K562 (cell line): ENCODE measurements at regions not wholly inside any gene's neighbourhood (a gene's known extent, or its start where the extent isn't known, plus 50 kb on each side); places are given as distances from the start of the nearest gene placed in this dataset.

Experiments used
- ATAC-seq: fragments of 200-7000 bp; cut with Tn5 transposase; 3 replicates; pipeline ENCODE4 v1.9.1; 2020; ENCODE audit warnings: moderate library complexity
- BruUV-seq: library from RNA; stranded (reverse); fragments of 400-500 nt; replicated peaks from 2 replicates; lab custom pipeline; 2021; lab: Mats Ljungman, UMichigan
- CTCF ChIA-PET: fragments of 300-600 bp; formaldehyde crosslinking; extraction: SDS; loops from one replicate; lab custom pipeline; 2021; ENCODE audit warnings: low intra/inter-chr PET ratio; lab: Yijun Ruan, JAX
- POLR2A ChIA-PET: fragments of 300-600, 350-650 bp; sonication (Branson Sonifier 250); formaldehyde crosslinking; extraction: SDS; loops from one replicate; lab custom pipeline; 2021; ENCODE audit warnings: antibody characterized with exemption, inconsistent platforms; lab: Yijun Ruan, JAX
- DNase-seq, 4 experiments: peaks; one replicate each; pipeline versions ENCODE4 v3.0.0 to v3.0.0-alpha.2; 2011 to 2018; ENCODE audit warnings: low spot score in 3 of 4, mixed read lengths in 3 of 4; ENCODE audit errors: extremely low read depth in 1 of 4
- FAIRE-seq: peaks from 2 replicates; lab custom pipeline; 2011; peaks lifted over from hg19 to GRCh38; lab: Jason Lieb, UNC
- H2AFZ ChIP-seq: 2 replicates; pipeline ENCODE4 v1.6.0; 2011; ENCODE audit warnings: low read depth, low read length, control low read depth, inconsistent platforms
- H3K27ac ChIP-seq: fragments of 200-600 bp; 3 replicates; pipeline ENCODE4 v1.8.0; 2011; ENCODE audit warnings: low read depth, mild to moderate bottlenecking, control low read depth, inconsistent platforms, low read length, moderate library complexity, mixed read lengths; ENCODE audit errors: extremely low read depth
- H3K27me3 ChIP-seq, 2 experiments: fragments of 300-600 bp in 1 of 2; 2 replicates in 1 of 2; 3 replicates in 1 of 2; pipeline versions ENCODE4 v1.6.0 to v1.8.0; 2011; ENCODE audit warnings: inconsistent platforms in 2 of 2, low read length in 2 of 2, mild to moderate bottlenecking in 1 of 2, mixed read lengths in 1 of 2, moderate library complexity in 1 of 2; ENCODE audit not compliant: control insufficient read depth in 2 of 2, insufficient read depth in 2 of 2
- H3K36me3 ChIP-seq: fragments of 300-600 bp; 3 replicates; pipeline ENCODE4 v1.8.0; 2011; ENCODE audit warnings: mild to moderate bottlenecking, low read length, inconsistent platforms; ENCODE audit not compliant: control insufficient read depth, insufficient read depth
- H3K4me1 ChIP-seq, 2 experiments: fragments of 200-600 bp in 1 of 2; replicated peaks in 1 of 2; 2 replicates in 1 of 2; 3 replicates in 1 of 2; pipeline versions ENCODE4 v1.5.1 to v1.8.0; 2011; ENCODE audit warnings: inconsistent platforms in 2 of 2, low read length in 2 of 2, mild to moderate bottlenecking in 1 of 2, mixed read lengths in 1 of 2, moderate library complexity in 1 of 2; ENCODE audit not compliant: control insufficient read depth in 2 of 2, insufficient read depth in 2 of 2
- H3K4me2 ChIP-seq: 2 replicates; pipeline ENCODE4 v1.6.1; 2011; ENCODE audit warnings: low read length, control low read depth, inconsistent platforms, mixed read lengths; ENCODE audit not compliant: insufficient read depth
- H3K4me3 ChIP-seq: fragments of 200-600 bp; sonication (generic), shearing (Covaris generic); 2 replicates; pipeline ENCODE4 v1.5.1; 2016; ENCODE audit warnings: control low read depth, inconsistent platforms
- H3K79me2 ChIP-seq: fragments of 200-600 bp; 3 replicates; pipeline ENCODE4 v1.8.0; 2011; ENCODE audit warnings: low read length, inconsistent platforms; ENCODE audit not compliant: control insufficient read depth, insufficient read depth
- H3K9ac ChIP-seq, 2 experiments: 2 replicates each; pipeline versions ENCODE4 v1.6.0 to v1.6.1; 2011; ENCODE audit warnings: low read depth in 2 of 2, low read length in 2 of 2, control low read depth in 1 of 2, inconsistent platforms in 1 of 2, mild to moderate bottlenecking in 1 of 2, mixed read lengths in 1 of 2; ENCODE audit not compliant: insufficient read depth in 1 of 2
- H3K9me1 ChIP-seq: one replicate; pipeline ENCODE4 v1.6.0; 2011; ENCODE audit warnings: inconsistent platforms, mild to moderate bottlenecking, low read length, moderate library complexity; ENCODE audit not compliant: control insufficient read depth, insufficient read depth
- H3K9me3 ChIP-seq: replicated peaks from 2 replicates; pipeline ENCODE4 v1.5.1; 2011; ENCODE audit warnings: low read depth, low read length, inconsistent platforms; ENCODE audit not compliant: control insufficient read depth, insufficient read depth
- H4K20me1 ChIP-seq: replicated peaks from 2 replicates; pipeline ENCODE4 v1.6.1; 2011; ENCODE audit warnings: low read length, inconsistent platforms, mixed read lengths; ENCODE audit not compliant: control insufficient read depth, insufficient read depth
- CHD7 ChIP-seq: fragments of 200-600 bp; sonication (generic); IDR thresholded peaks from one replicate; pipeline ENCODE4 v1.6.1; 2012; ENCODE audit warnings: mild to moderate bottlenecking, low read depth, low read length, inconsistent platforms
- POLR2AphosphoS5 ChIP-seq: IDR thresholded peaks from 2 replicates; pipeline ENCODE4 v1.6.1; 2011; ENCODE audit warnings: mild to moderate bottlenecking, low read depth, low read length, moderate library complexity; ENCODE audit not compliant: control insufficient read depth, insufficient read depth
- SETDB1 ChIP-seq: IDR thresholded peaks from one replicate; pipeline ENCODE4 v1.6.1; 2012; ENCODE audit warnings: low read length, control low read depth, inconsistent platforms
- SNRNP70 ChIP-seq: fragments of 200-400 bp; formaldehyde crosslinking; optimal IDR thresholded peaks from 2 replicates; pipeline ENCODE3; 2017; ENCODE audit warnings: low read depth, low read length
- SRSF1 ChIP-seq: fragments of 200-400 bp; formaldehyde crosslinking; IDR thresholded peaks from 2 replicates; pipeline ENCODE4 v1.6.1; 2017; ENCODE audit warnings: mild to moderate bottlenecking, low read depth, low read length, moderate library complexity
- ZNF280A ChIP-seq: fragments of 450-650 bp; IDR thresholded peaks from 2 replicates; pipeline ENCODE4 v1.6.1; 2018; ENCODE audit warnings: mild to moderate bottlenecking, low read depth; ENCODE audit not compliant: partially characterized antibody
- WGBS: fragments of 100-300 bp; shearing (Covaris generic); methylation state at CpG from one replicate; pipeline ENCODE4 v1.1.6; 2016; ENCODE audit warnings: low coverage, mixed read lengths; ENCODE audit not compliant: insufficient coverage; ENCODE audit errors: missing lambda C conversion rate; 5-methylcytosine and 5-hydroxymethylcytosine counted together
- in situ Hi-C: fragments of 300-500 bp; cut with MboI; formaldehyde crosslinking; loops from 4 replicates; pipeline ENCODE4 v1.15.0; 2018; ENCODE audit warnings: inconsistent platforms, mixed read lengths
- intact Hi-C: fragments of 100-400 bp; cut with micrococcal nuclease; formaldehyde crosslinking; loops from 2 replicates; pipeline ENCODE4 v1.14.2; 2022
- TF ChIP-seq, protein P1 (sequence below): fragments of 450-650 bp; IDR thresholded peaks from 2 replicates; pipeline ENCODE4 v1.6.1; 2016; ENCODE audit warnings: antibody characterized with exemption

- TF ChIP-seq SRSF1, result no peak
- TF ChIP-seq SETDB1, result no peak
- TF ChIP-seq, protein P1, sequence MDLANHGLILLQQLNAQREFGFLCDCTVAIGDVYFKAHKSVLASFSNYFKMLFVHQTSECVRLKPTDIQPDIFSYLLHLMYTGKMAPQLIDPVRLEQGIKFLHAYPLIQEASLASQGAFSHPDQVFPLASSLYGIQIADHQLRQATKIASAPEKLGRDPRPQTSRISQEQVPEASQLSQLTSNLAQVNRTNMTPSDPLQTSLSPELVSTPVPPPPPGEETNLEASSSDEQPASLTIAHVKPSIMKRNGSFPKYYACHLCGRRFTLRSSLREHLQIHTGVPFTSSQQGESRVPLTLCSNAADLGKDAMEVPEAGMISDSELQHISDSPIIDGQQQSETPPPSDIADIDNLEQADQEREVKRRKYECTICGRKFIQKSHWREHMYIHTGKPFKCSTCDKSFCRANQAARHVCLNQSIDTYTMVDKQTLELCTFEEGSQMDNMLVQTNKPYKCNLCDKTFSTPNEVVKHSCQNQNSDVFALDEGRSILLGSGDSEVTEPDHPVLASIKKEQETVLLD, result no peak
- TF ChIP-seq ZNF280A, result no peak
Measured at GRCh38 chr22:47976219-47976618, 1213.8 kb downstream of the TBC1D22A start (continued).

GRCh38 chr22:47967831-47968230 is 1205.4 kb downstream of the TBC1D22A start:
- Histone ChIP-seq H3K4me2 (no peak overlapping the region), H3K4me1 (no peaks in the 10 kb centered on the region), H2AFZ (no peak overlapping the region), H3K9ac (no peak overlapping the region), H3K9me3 (no peaks in the 10 kb centered on the region), H3K4me3 (no peak overlapping the region), H3K79me2 (no peaks in the 10 kb centered on the region), H3K27ac (no peak overlapping the region), H3K36me3 (no peaks in the 10 kb centered on the region), H3K9me1 (no peaks in the 10 kb centered on the region), H4K20me1 (no peaks in the 10 kb centered on the region), H3K27me3 (no peaks in the 10 kb centered on the region; a peak in 2 of 5 replicates)
- no peak for DNase-seq
- FAIRE-seq, result no peak
- POLR2A ChIA-PET, result no interaction called here
- intact Hi-C loops (no loop called here), in situ Hi-C loops (no loop called here)
- CTCF ChIA-PET, result no interaction called here
- WGBS, result 0% methylated on average over 3 of the region's 4 CpGs
- ATAC-seq, result no peak
- no TSS peak for BruUV-seq
- TF ChIP-seq POLR2AphosphoS5 (no peak), CHD7 (no peak), SNRNP70 (no peak)
